ENCODE measurements at regions not wholly inside any gene's neighbourhood (a gene's known extent, or its start where the extent isn't known, plus 50 kb on each side); places are given as distances from the start of the nearest gene placed in this dataset.

GRCh38 chr1:79478160-79478559 is 471.6 kb upstream of the ADGRL4 start:
- no peak for DNase-seq
- Mint-ChIP-seq H3K36me3 (no peaks in the 10 kb centered on the region), H3K9me3 (ENCODE audit: low read depth) (peaks cover 2% of the 10 kb centered on the region), H3K27me3 (no peaks in the 10 kb centered on the region), H3K4me3 (no peak overlapping the region), H3K27ac (no peak overlapping the region), H3K4me1 (no peaks in the 10 kb centered on the region)
- CTCF ChIA-PET: interaction anchor here (0.7 kb wide), 1 partner anchor 60 kb away, joined by 3 read pairs; no protein-coding TSS in a partner anchor
- no peak for ATAC-seq

- Mint-ChIP-seq H3K4me1 (no peaks in the 10 kb centered on the region), H3K27me3 (no peaks in the 10 kb centered on the region), H3K4me3 (no peak overlapping the region), H3K9me3 (ENCODE audit: low read depth) (peaks cover 5% of the 10 kb centered on the region), H3K36me3 (no peaks in the 10 kb centered on the region), H3K27ac (no peak overlapping the region)
- ATAC-seq (no peak), DNase-seq (no peak)
- CTCF ChIA-PET: no interaction called here
These were observed 465.6 kb upstream of the ADGRL4 start for GRCh38 chr1:79472067-79472656.

- Mint-ChIP-seq H3K9me3 (ENCODE audit: low read depth) (peaks cover 8% of the 10 kb centered on the region), H3K36me3 (no peaks in the 10 kb centered on the region), H3K4me1 (no peaks in the 10 kb centered on the region), H3K4me3 (no peak overlapping the region), H3K27me3 (no peaks in the 10 kb centered on the region), H3K27ac (no peak overlapping the region)
- ATAC-seq: no peak
- CTCF ChIA-PET: no interaction called here
- DNase-seq: no peak
These were observed 462.6 kb upstream of the ADGRL4 start for GRCh38 chr1:79469139-79469538.

- Mint-ChIP-seq H3K4me3 (no peak overlapping the region), H3K9me3 (ENCODE audit: low read depth) (peaks cover 6% of the 10 kb centered on the region), H3K4me1 (no peaks in the 10 kb centered on the region), H3K36me3 (no peaks in the 10 kb centered on the region), H3K27ac (no peak overlapping the region), H3K27me3 (no peaks in the 10 kb centered on the region)
- ATAC-seq: no peak
- no peak for DNase-seq
- CTCF ChIA-PET: no interaction called here
These were observed 454.4 kb upstream of the ADGRL4 start for GRCh38 chr1:79460773-79461436.

GRCh38 chr1:79457562-79458224 is 451.2 kb upstream of the ADGRL4 start:
- Mint-ChIP-seq H3K9me3 (ENCODE audit: low read depth) (no peaks in the 10 kb centered on the region), H3K27ac (no peak overlapping the region), H3K36me3 (no peaks in the 10 kb centered on the region), H3K4me1 (no peaks in the 10 kb centered on the region), H3K27me3 (no peaks in the 10 kb centered on the region), H3K4me3 (no peak overlapping the region)
- no peak for ATAC-seq
- DNase-seq: no peak
- CTCF ChIA-PET: no interaction called here

GRCh38 chr1:79448426-79448825 is 441.9 kb upstream of the ADGRL4 start:
- H3K9me3 Mint-ChIP-seq (ENCODE audit: low read depth): peaks cover 2% of the 10 kb centered on the region
- H3K4me1 Mint-ChIP-seq: no peaks in the 10 kb centered on the region
- H3K27me3 Mint-ChIP-seq: no peaks in the 10 kb centered on the region
- no peak for DNase-seq
- no peak for ATAC-seq
- CTCF ChIA-PET: no interaction called here
- H3K4me3 Mint-ChIP-seq: no peak overlapping the region
- no peaks in the 10 kb centered on the region for H3K36me3 Mint-ChIP-seq
- H3K27ac Mint-ChIP-seq: no peak overlapping the region

GRCh38 chr1:79441238-79441637 is 434.7 kb upstream of the ADGRL4 start:
- CTCF ChIA-PET: no interaction called here
- ATAC-seq: no peak
- no peaks in the 10 kb centered on the region for H3K4me1 Mint-ChIP-seq
- H3K9me3 Mint-ChIP-seq (ENCODE audit: low read depth): peaks cover 2% of the 10 kb centered on the region
- no peak overlapping the region for H3K4me3 Mint-ChIP-seq
- H3K27me3 Mint-ChIP-seq: no peaks in the 10 kb centered on the region
- no peak for DNase-seq
- H3K36me3 Mint-ChIP-seq: no peaks in the 10 kb centered on the region
- no peak overlapping the region for H3K27ac Mint-ChIP-seq

GRCh38 chr1:79437540-79437939 is 431.0 kb upstream of the ADGRL4 start:
- ATAC-seq (no peak), DNase-seq (no peak)
- Mint-ChIP-seq H3K27me3 (no peaks in the 10 kb centered on the region), H3K9me3 (ENCODE audit: low read depth) (peaks cover 2% of the 10 kb centered on the region), H3K36me3 (no peaks in the 10 kb centered on the region), H3K4me1 (no peaks in the 10 kb centered on the region), H3K27ac (no peak overlapping the region), H3K4me3 (no peak overlapping the region)
- CTCF ChIA-PET: no interaction called here

- no peak overlapping the region for H3K4me3 Mint-ChIP-seq
- CTCF ChIA-PET: no interaction called here
- no peaks in the 10 kb centered on the region for H3K36me3 Mint-ChIP-seq
- H3K4me1 Mint-ChIP-seq: no peaks in the 10 kb centered on the region
- H3K27ac Mint-ChIP-seq: no peak overlapping the region
- DNase-seq (no peak), ATAC-seq (no peak)
- no peaks in the 10 kb centered on the region for H3K27me3 Mint-ChIP-seq
- peaks cover 4% of the 10 kb centered on the region for H3K9me3 Mint-ChIP-seq (ENCODE audit: low read depth)
These were observed 424.8 kb upstream of the ADGRL4 start for GRCh38 chr1:79431340-79431739.

- Mint-ChIP-seq H3K27me3 (no peaks in the 10 kb centered on the region), H3K9me3 (ENCODE audit: low read depth) (peaks cover 4% of the 10 kb centered on the region)
- ATAC-seq: no peak
These were observed 423.9 kb upstream of the ADGRL4 start for GRCh38 chr1:79430437-79430836.

GRCh38 chr1:79422726-79423125 is 416.2 kb upstream of the ADGRL4 start:
- DNase-seq (no peak), ATAC-seq (no peak)
- no peaks in the 10 kb centered on the region for H3K4me1 Mint-ChIP-seq
- H3K9me3 Mint-ChIP-seq (ENCODE audit: low read depth): peaks cover 7% of the 10 kb centered on the region
- H3K36me3 Mint-ChIP-seq: no peaks in the 10 kb centered on the region
- no peak overlapping the region for H3K4me3 Mint-ChIP-seq
- CTCF ChIA-PET: no interaction called here
- H3K27ac Mint-ChIP-seq: no peak overlapping the region
- H3K27me3 Mint-ChIP-seq: no peaks in the 10 kb centered on the region

More at GRCh38 chr1:79430437-79430836, 423.9 kb upstream of the ADGRL4 start:
- no peak for DNase-seq
- no peaks in the 10 kb centered on the region for H3K4me1 Mint-ChIP-seq
- no peaks in the 10 kb centered on the region for H3K36me3 Mint-ChIP-seq
- no peak overlapping the region for H3K27ac Mint-ChIP-seq
- CTCF ChIA-PET: no interaction called here
- H3K4me3 Mint-ChIP-seq: no peak overlapping the region

GRCh38 chr1:79398501-79398900 is 392.0 kb upstream of the ADGRL4 start:
- CTCF ChIA-PET: no interaction called here
- no peaks in the 10 kb centered on the region for H3K4me1 Mint-ChIP-seq
- no peak for DNase-seq
- H3K27ac Mint-ChIP-seq: no peak overlapping the region
- no peak overlapping the region for H3K4me3 Mint-ChIP-seq
- peaks cover 6% of the 10 kb centered on the region for H3K9me3 Mint-ChIP-seq (ENCODE audit: low read depth)
- H3K36me3 Mint-ChIP-seq: no peaks in the 10 kb centered on the region
- no peak for ATAC-seq
- H3K27me3 Mint-ChIP-seq: no peaks in the 10 kb centered on the region

GRCh38 chr1:79396901-79397300 is 390.4 kb upstream of the ADGRL4 start:
- H3K4me1 Mint-ChIP-seq: no peaks in the 10 kb centered on the region
- no peak overlapping the region for H3K4me3 Mint-ChIP-seq
- H3K27ac Mint-ChIP-seq: no peak overlapping the region
- no peak for DNase-seq
- no peak for ATAC-seq
- H3K36me3 Mint-ChIP-seq: no peaks in the 10 kb centered on the region
- CTCF ChIA-PET: no interaction called here
- H3K9me3 Mint-ChIP-seq (ENCODE audit: low read depth): peaks cover 6% of the 10 kb centered on the region
- no peaks in the 10 kb centered on the region for H3K27me3 Mint-ChIP-seq

GRCh38 chr1:79388694-79389361 is 382.3 kb upstream of the ADGRL4 start:
- H3K4me3 Mint-ChIP-seq: no peak overlapping the region
- CTCF ChIA-PET: no interaction called here
- peaks cover 2% of the 10 kb centered on the region for H3K9me3 Mint-ChIP-seq (ENCODE audit: low read depth)

More at GRCh38 chr1:79388694-79389361, 382.3 kb upstream of the ADGRL4 start:
- Mint-ChIP-seq H3K36me3 (no peaks in the 10 kb centered on the region), H3K27ac (no peak overlapping the region), H3K27me3 (no peaks in the 10 kb centered on the region), H3K4me1 (no peaks in the 10 kb centered on the region)
- ATAC-seq (no peak), DNase-seq (no peak)

Measured in activated CD8-positive, alpha-beta memory T cell treated with anti-CD3 and anti-CD28 coated beads, Interleukin-2, amount 10 ng/mL, durations not matched to agents 7 days and 5 days (primary cell).